Neural progenitor cell (in vitro differentiated cells): ENCODE measurements at regions not wholly inside any gene's neighbourhood (a gene's known extent, or its start where the extent isn't known, plus 50 kb on each side); places are given as distances from the start of the nearest gene placed in this dataset.

Source experiments
- DNase-seq: peaks from one replicate; pipeline ENCODE4 v3.0.0-alpha.2; 2016; ENCODE audit warnings: low spot score
- H2AFZ ChIP-seq: fragments of 200-600 bp; sonication (generic); replicated peaks from 2 replicates; pipeline ENCODE4 v1.6.1; 2016; ENCODE audit warnings: antibody characterized with exemption
- H3F3A ChIP-seq: fragments of 200-600 bp; sonication (generic); 2 replicates; pipeline ENCODE4 v1.6.1; 2016; ENCODE audit warnings: antibody characterized with exemption, low read depth
- H3K27ac ChIP-seq: fragments of 200-600 bp; sonication (generic); 2 replicates; pipeline ENCODE4 v1.5.1; 2016; ENCODE audit warnings: mild to moderate bottlenecking
- H3K27me3 ChIP-seq: fragments of 200-600 bp; sonication (generic); 2 replicates; pipeline ENCODE4 v1.6.1; 2016; ENCODE audit warnings: mild to moderate bottlenecking, moderate library complexity
- H3K36me3 ChIP-seq: fragments of 200-600 bp; sonication (generic); 2 replicates; pipeline ENCODE4 v1.5.1; 2016
- H3K4me1 ChIP-seq: fragments of 200-600 bp; sonication (generic); 2 replicates; pipeline ENCODE4 v1.6.1; 2016; ENCODE audit warnings: mixed run types
- H3K4me2 ChIP-seq: fragments of 200-600 bp; sonication (generic); 2 replicates; pipeline ENCODE4 v1.6.1; 2016
- H3K4me3 ChIP-seq: fragments of 200-600 bp; sonication (generic); 2 replicates; pipeline ENCODE4 v1.5.1; 2016
- H3K79me2 ChIP-seq: fragments of 200-600 bp; sonication (generic); 2 replicates; pipeline ENCODE4 v1.6.1; 2016; ENCODE audit warnings: low read depth
- H3K9ac ChIP-seq: fragments of 200-600 bp; sonication (generic); 2 replicates; pipeline ENCODE4 v1.6.1; 2016
- H3K9me3 ChIP-seq: fragments of 200-600 bp; sonication (generic); 2 replicates; pipeline ENCODE4 v1.5.1; 2016; ENCODE audit warnings: low read depth
- H4K20me1 ChIP-seq: fragments of 200-600 bp; sonication (generic); 2 replicates; pipeline ENCODE4 v1.6.1; 2016; ENCODE audit warnings: low read depth
- H3K27ac Mint-ChIP-seq: 3 replicates; pipeline ENCODE4 v1.8.0; 2021; ENCODE audit warnings: mixed read lengths
- H3K27me3 Mint-ChIP-seq: 2 replicates; pipeline ENCODE4 v1.8.0; 2022; ENCODE audit warnings: low read depth, mild to moderate bottlenecking, inconsistent platforms, moderate library complexity, mixed read lengths; ENCODE audit not compliant: insufficient read depth
- H3K36me3 Mint-ChIP-seq: 3 replicates; pipeline ENCODE4 v1.8.0; 2021; ENCODE audit warnings: mixed read lengths
- H3K4me1 Mint-ChIP-seq: 3 replicates; pipeline ENCODE4 v1.8.0; 2021; ENCODE audit warnings: mixed read lengths
- H3K4me3 Mint-ChIP-seq: 3 replicates; pipeline ENCODE4 v1.8.0; 2021; ENCODE audit warnings: mild to moderate bottlenecking, moderate library complexity, mixed read lengths
- H3K9me3 Mint-ChIP-seq: 3 replicates; pipeline ENCODE4 v1.8.0; 2020; ENCODE audit warnings: mixed read lengths
- CTCF ChIP-seq: fragments of 200-600 bp; sonication (generic); IDR thresholded peaks from 2 replicates; pipeline ENCODE4 v1.5.1; 2017; ENCODE audit warnings: antibody characterized with exemption, mild to moderate bottlenecking
- EZH2 ChIP-seq: fragments of 200-600 bp; sonication (generic); IDR thresholded peaks from 2 replicates; pipeline ENCODE4 v1.6.1; 2017; ENCODE audit warnings: antibody characterized with exemption, mild to moderate bottlenecking, moderate library complexity
- EZH2phosphoT487 ChIP-seq: fragments of 200-600 bp; sonication (generic); IDR thresholded peaks from 2 replicates; pipeline ENCODE4 v1.6.1; 2017; ENCODE audit warnings: antibody characterized with exemption

- Histone ChIP-seq H4K20me1 (no peaks in the 10 kb centered on the region), H2AFZ (no peak overlapping the region), H3K9me3 (no peaks in the 10 kb centered on the region), H3K9ac (no peak overlapping the region), H3K79me2 (no peaks in the 10 kb centered on the region), H3K4me1 (no peaks in the 10 kb centered on the region), H3K27ac (no peak overlapping the region), H3K36me3 (no peaks in the 10 kb centered on the region), H3F3A (no peaks in the 10 kb centered on the region), H3K4me2 (no peak overlapping the region), H3K27me3 (no peaks in the 10 kb centered on the region), H3K4me3 (no peak overlapping the region)
- H3K36me3 Mint-ChIP-seq: no peaks in the 10 kb centered on the region
- H3K27ac Mint-ChIP-seq: no peak overlapping the region
- H3K9me3 Mint-ChIP-seq: no peaks in the 10 kb centered on the region
- H3K4me3 Mint-ChIP-seq: no peak overlapping the region
- H3K27me3 Mint-ChIP-seq: no peaks in the 10 kb centered on the region
- no peak for DNase-seq
- TF ChIP-seq EZH2: no peak
- TF ChIP-seq EZH2phosphoT487: no peak
- TF ChIP-seq CTCF: no peak
- H3K4me1 Mint-ChIP-seq: no peaks in the 10 kb centered on the region
Observed at GRCh38 chr21:23478381-23478780, 2128.9 kb downstream of the MRPL39 start.

- Mint-ChIP-seq H3K27me3 (no peaks in the 10 kb centered on the region), H3K4me3 (no peak overlapping the region), H3K4me1 (no peaks in the 10 kb centered on the region), H3K9me3 (no peaks in the 10 kb centered on the region), H3K27ac (no peak overlapping the region), H3K36me3 (no peaks in the 10 kb centered on the region)
- no peaks in the 10 kb centered on the region for H3F3A ChIP-seq
- H3K4me3 ChIP-seq: no peak overlapping the region
- no peak for TF ChIP-seq EZH2phosphoT487
- TF ChIP-seq EZH2: no peak
- no peak for TF ChIP-seq CTCF
- H3K9me3 ChIP-seq: no peaks in the 10 kb centered on the region
- DNase-seq: no peak
- no peaks in the 10 kb centered on the region for H3K36me3 ChIP-seq
- no peaks in the 10 kb centered on the region for H4K20me1 ChIP-seq
- no peak overlapping the region for H3K9ac ChIP-seq
- no peaks in the 10 kb centered on the region for H3K27me3 ChIP-seq
- H3K27ac ChIP-seq: no peak overlapping the region
- H2AFZ ChIP-seq: no peak overlapping the region
- H3K4me2 ChIP-seq: no peak overlapping the region
- no peaks in the 10 kb centered on the region for H3K4me1 ChIP-seq
- H3K79me2 ChIP-seq: no peaks in the 10 kb centered on the region
Observed at GRCh38 chr21:23475281-23476219, 2131.7 kb downstream of the MRPL39 start.

- no peak overlapping the region for H3K4me2 ChIP-seq
- H4K20me1 ChIP-seq: no peaks in the 10 kb centered on the region
- no peak overlapping the region for H3K27ac ChIP-seq
- no peaks in the 10 kb centered on the region for H3K4me1 ChIP-seq
- H3K27me3 Mint-ChIP-seq: no peaks in the 10 kb centered on the region
- no peaks in the 10 kb centered on the region for H3K36me3 ChIP-seq
- H3F3A ChIP-seq: no peaks in the 10 kb centered on the region
- H3K27me3 ChIP-seq: no peaks in the 10 kb centered on the region
- H3K4me3 Mint-ChIP-seq: no peak overlapping the region
- no peak for TF ChIP-seq EZH2phosphoT487
- TF ChIP-seq CTCF: no peak
- TF ChIP-seq EZH2: no peak
- no peak overlapping the region for H3K27ac Mint-ChIP-seq
- H3K9me3 ChIP-seq: no peaks in the 10 kb centered on the region
- no peak for DNase-seq
- no peaks in the 10 kb centered on the region for H3K36me3 Mint-ChIP-seq
- no peaks in the 10 kb centered on the region for H3K79me2 ChIP-seq
- H3K9ac ChIP-seq: no peak overlapping the region
- H3K4me1 Mint-ChIP-seq: no peaks in the 10 kb centered on the region
- no peak overlapping the region for H2AFZ ChIP-seq
- H3K4me3 ChIP-seq: no peak overlapping the region
- H3K9me3 Mint-ChIP-seq: no peaks in the 10 kb centered on the region
Observed at GRCh38 chr21:23471877-23472276, 2135.4 kb downstream of the MRPL39 start.
